ENCODE measurements at regions not wholly inside any gene's neighbourhood (a gene's known extent, or its start where the extent isn't known, plus 50 kb on each side); places are given as distances from the start of the nearest gene placed in this dataset.
"Not testable (repeated sequence)": the region's sequence is repeated elsewhere in the genome, so short reads cannot be mapped to it uniquely, and the experiment has no call there.

- no peak for DNase-seq
These were observed 299.9 kb upstream of the PROX1 start for GRCh38 chr1:213687832-213688231.

DNA sequence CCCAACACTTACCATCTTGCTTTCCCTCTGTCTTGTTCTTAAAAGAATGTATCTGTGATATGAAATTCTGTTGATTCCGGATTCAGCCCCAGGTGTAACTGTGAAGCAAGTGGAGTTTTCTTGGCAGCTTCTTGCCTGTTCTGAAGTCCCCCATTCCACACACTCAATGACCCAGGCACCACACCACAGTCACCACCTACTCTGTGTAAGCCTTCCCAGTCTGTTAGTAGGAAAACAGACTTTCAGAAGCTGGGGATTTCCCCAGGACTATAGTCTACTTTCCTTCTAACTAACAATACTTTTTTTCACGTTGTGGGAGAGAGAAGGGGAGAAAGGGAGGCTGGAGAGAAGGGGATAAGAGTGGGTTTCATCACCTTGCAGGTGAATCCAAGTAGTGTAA lies 299.1 kb upstream of the PROX1 start:
- DNase-seq = no peak

DNA sequence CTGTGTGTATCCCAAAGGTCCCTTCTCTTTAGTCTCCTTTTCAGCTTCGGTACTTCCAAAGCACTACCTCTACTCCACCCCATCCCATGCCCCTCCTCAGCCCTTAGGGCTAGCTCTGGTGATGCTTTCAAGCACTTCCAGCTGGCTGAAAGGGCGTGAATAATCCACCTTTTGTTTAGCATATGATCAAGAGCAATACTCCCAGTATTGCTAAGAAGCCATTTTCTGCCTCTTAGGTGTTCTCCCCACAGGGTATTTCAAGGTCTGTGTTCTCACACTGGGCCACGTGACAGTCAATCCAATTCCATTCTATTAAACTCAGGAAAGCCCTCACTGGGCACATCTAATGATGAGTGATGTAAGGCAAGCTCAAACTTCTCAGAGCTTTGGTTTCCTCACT lies 298.5 kb upstream of the PROX1 start:
- no peak for DNase-seq

DNA sequence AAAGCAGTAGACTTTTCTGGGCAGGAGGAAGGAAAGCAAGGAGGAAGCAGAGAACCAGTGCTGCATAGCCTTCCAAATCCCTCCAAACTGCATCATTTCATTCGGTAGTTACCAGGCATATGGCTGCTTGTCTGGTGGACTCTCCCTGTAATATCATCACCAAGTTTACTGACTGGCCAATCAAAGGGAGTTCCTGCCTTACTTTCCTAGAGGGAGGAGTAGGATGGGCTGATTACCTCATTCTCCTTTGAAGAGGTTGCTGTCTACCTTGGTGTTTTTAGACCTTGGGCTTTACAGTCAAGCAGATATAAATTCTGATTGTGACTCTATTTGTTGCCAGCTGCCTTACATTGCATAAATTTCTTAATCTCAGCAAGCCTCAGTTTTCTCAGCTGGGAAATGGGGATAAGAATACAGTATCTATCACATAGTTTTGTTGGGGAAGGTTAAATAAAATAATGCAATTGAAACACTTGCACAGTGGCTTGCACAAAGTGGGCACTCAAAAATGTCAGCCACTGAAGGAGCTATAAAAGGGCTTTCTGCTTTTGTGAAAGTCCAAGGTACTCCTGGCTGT lies 297.3 kb upstream of the PROX1 start:
- DNase-seq = no peak

- DNase-seq = no peak
These were observed 295.5 kb upstream of the PROX1 start for GRCh38 chr1:213692321-213692720.

- DNase-seq = no peak
These were observed 293.9 kb upstream of the PROX1 start for GRCh38 chr1:213693864-213694263.

- no peak for DNase-seq
These were observed 290.5 kb upstream of the PROX1 start for GRCh38 chr1:213697192-213697802.

DNA sequence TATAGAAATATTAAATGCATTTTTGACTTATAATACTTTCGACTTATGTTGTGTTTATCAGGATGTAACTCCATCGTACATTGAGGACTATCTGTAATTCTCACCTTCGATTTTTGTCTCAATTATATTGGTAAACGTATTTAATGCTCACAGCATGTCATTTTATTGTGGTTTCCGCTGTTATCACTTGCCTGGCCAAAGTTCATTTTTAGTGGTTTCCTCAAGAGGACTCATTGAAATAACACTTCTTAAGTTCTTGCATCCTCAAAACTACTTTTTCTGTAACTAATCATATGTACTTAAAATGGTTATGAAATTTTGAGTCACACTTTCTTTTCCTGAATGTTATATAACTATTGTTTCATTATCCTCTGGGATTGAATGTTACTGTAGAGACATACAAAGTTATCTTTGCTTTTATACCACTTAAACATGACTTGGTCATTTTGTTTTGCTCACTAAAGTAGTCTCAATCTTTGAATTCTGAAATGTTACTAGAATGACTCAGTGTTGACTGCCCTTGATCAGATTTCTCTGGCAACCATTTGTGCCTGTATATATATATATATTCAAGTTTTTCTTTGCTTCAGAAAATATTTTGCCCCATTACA lies 289.6 kb upstream of the PROX1 start:
- DNase-seq = no peak

DNA sequence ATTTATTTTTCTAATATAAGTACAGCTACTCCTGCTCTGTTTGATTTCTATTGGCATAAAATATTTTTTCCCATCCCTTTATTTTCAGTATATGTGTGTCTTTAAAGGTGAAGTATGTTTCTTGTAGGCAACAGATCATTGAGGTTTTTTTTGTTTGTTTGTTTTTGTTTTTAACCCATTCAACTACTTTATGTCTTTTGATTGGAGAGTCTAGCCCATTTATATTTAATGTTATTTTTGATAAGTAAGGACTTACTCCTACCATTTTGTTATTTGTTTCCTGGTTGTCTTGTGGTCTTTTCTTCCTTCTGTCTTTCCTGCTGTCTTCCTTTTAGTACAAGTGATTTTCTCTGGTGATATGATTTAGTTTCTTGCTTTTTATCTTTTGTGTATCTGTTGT lies 285.1 kb upstream of the PROX1 start:
- DNase-seq = no peak

DNA sequence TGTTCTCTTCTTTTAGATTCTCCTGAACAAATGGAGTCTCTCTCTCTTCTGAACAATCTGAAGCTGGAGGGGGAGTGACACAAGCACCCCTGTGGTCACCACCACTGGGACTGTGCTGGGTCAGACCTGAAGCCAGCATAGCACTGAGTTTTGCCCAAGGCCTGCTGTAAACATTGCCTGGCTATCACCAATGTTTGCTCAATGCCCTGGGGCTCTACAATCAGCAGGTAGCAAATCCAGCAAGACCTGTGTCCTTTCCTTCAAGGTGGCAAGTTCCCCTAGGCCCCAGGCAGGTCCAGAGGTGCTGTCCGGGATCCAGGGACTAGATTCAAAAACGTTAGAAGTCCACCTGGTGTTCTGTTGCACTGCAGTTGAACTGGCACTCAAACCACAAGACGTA lies 282.8 kb upstream of the PROX1 start:
- DNase-seq = no peak

DNA sequence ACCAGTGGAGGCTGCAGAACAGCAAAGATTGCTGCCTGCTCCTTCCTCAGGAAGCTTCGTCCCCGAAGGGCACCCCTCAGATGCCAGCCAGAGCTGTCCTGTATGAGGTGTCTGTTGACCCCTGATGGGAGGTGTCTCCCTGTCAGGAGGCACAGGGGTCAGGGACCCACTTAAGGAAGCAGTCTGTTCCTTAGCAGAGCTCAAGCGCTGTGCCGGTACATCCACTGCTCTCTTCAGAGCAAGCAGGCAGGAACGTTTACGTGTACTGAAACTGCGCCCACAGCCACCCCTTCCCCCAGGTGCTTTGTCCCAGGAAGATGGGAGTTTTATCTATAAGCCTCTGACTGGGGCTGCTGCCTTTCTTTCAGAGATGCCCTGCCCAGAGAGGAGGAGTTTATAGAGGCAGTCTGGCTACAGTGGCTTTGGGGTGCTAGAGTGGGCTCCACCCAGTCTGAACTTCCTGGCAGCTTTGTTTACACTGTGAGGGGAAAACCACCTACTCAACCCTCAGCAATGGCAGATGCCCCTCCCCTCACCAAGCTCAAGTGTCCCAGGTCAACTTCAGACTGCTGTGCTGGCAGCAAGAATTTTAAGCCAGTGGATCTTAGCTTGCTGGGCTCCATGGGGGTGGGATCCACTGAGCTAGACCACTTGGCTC lies 275.8 kb upstream of the PROX1 start:
- DNase-seq = not testable (repeated sequence)

DNA sequence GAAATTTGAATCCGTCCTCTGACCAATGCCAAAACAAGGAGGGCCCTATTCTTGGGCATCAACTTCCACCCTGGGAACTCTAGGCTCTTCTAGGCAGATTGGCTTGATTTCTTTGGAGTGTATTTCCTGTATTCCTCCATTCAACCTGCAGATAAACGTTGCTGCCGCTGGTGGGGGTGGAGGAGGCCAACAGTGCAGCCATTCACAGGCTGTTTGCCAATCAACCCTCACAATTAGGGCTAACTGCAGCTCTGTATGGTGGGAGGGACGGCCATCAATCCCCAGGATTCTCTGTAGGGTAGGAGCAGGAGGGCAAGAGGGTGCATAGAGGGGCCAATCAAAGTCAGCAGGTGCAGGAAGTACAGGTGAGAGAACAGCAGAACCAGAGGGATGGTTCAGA lies 273.1 kb upstream of the PROX1 start:
- DNase-seq = no peak

- no peak for DNase-seq
These were observed 272.6 kb upstream of the PROX1 start for GRCh38 chr1:213715182-213715581.

DNA sequence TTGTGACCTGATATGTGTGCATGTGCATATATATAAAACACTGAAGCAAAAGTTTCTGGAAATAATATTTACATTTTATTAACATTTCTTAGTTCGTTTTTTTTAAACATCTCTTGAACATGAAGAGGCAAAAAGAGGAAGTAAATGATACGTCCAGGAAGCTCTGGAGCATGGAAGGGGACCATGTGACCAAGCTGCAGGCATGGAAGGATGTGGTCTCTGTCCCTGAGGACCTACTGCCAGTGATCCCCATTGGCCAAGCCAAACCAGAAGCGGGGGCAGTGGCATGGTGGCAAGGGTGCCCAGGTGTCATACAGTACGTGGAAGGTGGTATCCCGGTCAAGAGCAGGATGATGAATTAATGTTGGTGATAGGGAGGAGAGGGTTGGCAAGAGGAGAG lies 268.3 kb upstream of the PROX1 start:
- DNase-seq = no peak

GRCh38 chr1:213720032-213720431 lies 267.7 kb upstream of the PROX1 start:
- no peak for DNase-seq

DNA sequence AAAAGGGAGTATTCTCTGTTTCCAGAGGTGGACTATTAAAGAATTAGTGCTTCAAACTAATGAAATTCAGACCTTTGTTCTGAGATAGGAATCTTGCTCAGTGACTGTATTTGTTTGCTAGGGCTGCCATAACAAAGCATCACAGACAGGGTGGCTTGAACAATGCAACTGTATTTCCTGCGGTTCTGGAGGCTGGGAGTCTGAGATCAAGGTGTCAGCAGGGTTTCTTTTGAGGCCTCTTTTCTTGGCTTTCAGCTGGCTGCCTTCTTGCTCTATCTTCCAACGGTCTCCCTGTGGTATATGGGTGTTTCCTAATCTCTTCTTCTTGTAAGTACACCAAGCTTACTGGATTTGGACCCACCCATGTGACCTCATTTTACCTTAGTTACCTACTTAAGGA lies 264.6 kb upstream of the PROX1 start:
- DNase-seq = no peak

DNA sequence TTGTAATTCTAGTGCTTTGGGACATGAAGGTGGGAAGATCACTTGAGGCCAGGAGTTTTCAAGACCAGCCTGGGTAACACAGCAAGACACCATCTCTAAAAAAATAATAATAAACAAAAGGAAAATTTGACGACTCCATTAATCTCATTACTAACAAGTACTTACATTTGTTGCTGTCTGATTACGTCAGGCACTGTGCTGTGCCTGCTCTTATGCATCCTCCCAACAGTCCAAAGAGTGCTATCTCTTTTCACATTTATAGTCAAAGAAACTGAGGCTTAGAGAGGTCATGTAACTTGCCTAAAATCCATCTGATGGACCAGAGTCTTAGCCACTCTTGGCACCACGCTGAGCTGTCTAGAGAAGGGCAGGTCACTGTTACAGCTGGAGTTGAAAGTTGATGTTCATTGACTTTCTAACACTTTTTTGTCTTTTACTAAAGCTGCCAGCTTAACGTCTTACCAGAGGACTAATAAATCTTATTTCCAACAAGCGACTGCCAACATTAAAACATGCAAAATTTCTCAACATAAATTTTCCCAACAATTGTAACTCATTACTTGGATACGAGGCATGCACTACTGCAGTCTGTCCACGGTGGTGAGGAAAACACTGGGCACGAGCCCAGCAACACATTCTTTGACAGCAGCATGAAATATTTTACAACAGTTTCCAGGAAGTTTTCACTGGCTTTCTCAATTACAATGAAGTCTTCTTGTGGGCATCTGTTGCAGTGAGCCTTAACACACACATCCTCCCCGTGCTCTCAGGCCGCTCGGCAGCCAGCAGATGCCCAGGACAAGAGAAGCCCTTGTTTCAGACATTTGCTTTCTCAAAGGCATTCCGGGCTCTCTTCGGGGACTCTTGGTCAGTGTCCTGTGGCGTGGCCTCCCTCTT lies 262.9 kb upstream of the PROX1 start:
- DNase-seq = no peak

- no peak for DNase-seq
These were observed 259.8 kb upstream of the PROX1 start for GRCh38 chr1:213727853-213728592.

DNA sequence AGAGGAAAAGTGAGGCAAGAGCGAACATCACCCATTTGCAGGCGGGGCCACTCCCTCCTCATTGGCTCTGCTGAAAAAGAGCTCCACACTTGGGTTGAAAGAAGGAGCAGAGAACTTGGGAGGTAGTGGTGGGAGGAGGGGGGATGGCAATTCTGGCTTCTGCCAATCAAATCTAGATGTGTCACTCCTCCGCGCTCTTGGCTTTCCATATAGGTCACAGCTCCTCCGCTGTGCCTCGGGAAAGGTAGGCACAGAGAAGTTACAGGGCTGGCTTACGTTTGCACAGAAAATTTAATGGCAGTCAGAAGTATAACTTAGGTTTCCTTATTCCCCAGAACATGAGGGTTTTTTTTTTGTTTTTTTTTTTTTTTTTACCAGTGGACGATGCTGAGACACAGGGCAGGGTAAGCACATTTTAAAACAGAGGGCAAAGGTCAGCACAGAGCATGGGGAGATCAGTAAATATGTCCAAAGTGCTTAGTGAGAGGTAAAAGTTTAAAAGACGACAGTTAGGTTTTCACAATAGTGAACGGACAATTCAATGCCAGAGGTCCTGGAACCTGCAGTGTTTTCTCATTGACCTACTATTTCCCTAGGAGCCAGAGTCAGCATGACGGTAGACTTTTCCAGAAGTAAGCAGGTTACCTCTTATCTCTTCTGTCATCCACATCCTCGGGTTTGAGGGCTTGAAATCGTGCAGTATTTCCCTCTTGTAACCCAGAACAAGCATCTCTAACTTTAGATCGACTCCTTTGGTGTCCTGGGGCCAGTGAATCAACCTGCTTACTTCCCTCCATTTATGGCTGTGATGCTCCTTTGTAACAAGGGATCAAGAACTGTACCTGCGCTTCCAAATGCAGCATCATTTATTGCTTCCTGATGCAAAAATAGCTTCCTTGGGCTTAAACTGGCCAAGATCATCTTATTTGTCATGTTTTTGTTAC lies 258.9 kb upstream of the PROX1 start:
- DNase-seq = no peak

DNA sequence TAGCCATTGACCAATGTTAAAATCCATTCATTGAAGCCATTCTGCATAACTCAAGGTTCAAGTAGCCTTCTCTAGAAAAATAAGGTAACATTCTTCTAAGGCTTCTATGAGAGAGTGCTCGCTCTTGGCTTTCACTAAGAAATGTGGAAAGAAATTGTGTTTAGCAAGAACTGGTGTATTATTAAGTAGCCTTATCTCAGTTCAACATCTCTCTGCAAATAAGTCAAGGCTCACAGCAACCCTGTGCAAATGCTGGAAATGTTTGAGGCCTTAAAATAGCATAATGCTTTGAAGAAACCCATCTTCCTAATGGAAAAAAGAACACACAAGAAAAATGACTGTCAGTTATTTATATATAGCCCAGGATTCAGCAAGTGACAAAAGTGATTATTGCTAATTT lies 254.1 kb upstream of the PROX1 start:
- DNase-seq = no peak

DNA sequence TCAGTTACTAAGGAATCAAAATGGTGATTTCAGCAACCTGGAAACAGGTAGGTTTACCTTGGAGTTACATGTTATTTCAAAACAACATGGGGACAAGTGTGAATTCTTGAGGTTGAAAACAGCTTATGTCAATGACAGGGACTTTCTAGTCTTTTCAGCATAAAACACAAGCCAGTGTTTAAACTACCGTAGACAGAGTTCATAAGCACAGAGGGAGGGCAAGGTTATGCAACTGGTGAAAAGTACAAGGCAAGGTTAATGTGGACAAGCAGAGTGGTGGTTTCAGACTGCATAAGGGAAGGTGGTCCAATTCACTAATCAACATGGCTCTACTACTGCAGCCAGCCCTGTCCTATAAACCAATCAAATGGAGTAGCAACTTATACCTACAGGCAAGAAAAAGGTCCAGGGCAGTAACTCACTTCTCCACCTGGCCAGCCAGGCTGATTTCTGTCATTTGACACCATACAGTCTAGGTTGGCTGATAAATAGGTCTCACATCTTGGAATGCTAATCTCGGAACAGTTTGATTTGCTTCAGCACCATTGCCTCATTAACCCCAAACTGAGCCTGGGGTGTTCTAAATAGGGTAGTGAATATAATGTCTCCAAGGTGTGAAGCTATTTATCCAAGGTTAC lies 250.3 kb upstream of the PROX1 start:
- DNase-seq = no peak

Data from kidney glomerular epithelial cell (primary cell).